Neural cell (in vitro differentiated cells): ENCODE measurements at regions not wholly inside any gene's neighbourhood (a gene's known extent, or its start where the extent isn't known, plus 50 kb on each side); places are given as distances from the start of the nearest gene placed in this dataset.

Source experiments
- CTCF ChIP-seq: fragments of 450-650 bp; IDR thresholded peaks from 2 replicates; pipeline ENCODE4 v1.5.1; 2014; ENCODE audit warnings: antibody characterized with exemption, mild to moderate bottlenecking, moderate library complexity; ENCODE audit not compliant: poor library complexity, severe bottlenecking
- EP300 ChIP-seq: fragments of 450-650 bp; conservative IDR thresholded peaks from 2 replicates; pipeline ENCODE4 v1.6.1; 2014; ENCODE audit warnings: antibody characterized with exemption, mild to moderate bottlenecking, moderate library complexity; ENCODE audit not compliant: poor library complexity, severe bottlenecking
- MXI1 ChIP-seq: fragments of 450-650 bp; conservative IDR thresholded peaks from 2 replicates; pipeline ENCODE4 v1.6.1; 2014; ENCODE audit warnings: antibody characterized with exemption, mild to moderate bottlenecking; ENCODE audit not compliant: poor library complexity, severe bottlenecking
- POLR2AphosphoS5 ChIP-seq: IDR thresholded peaks from 2 replicates; pipeline ENCODE4 v1.6.1; 2012
- RAD21 ChIP-seq: fragments of 450-650 bp; conservative IDR thresholded peaks from 2 replicates; pipeline ENCODE4 v1.6.1; 2014; ENCODE audit warnings: antibody characterized with exemption, mild to moderate bottlenecking, moderate library complexity
- TAF1 ChIP-seq: IDR thresholded peaks from 2 replicates; pipeline ENCODE4 v1.6.1; 2012; ENCODE audit warnings: low read depth
- TF ChIP-seq, protein P1 (sequence below): IDR thresholded peaks from 2 replicates; pipeline ENCODE4 v1.6.1; 2012; ENCODE audit warnings: borderline replicate concordance

GRCh38 chr13:44132710-44133109, 240.9 kb upstream of the SERP2 start:
- TF ChIP-seq RAD21 (no peak), POLR2AphosphoS5 (no peak), CTCF (no peak), MXI1 (no peak), EP300 (no peak), TAF1 (no peak)
- TF ChIP-seq, protein P1, sequence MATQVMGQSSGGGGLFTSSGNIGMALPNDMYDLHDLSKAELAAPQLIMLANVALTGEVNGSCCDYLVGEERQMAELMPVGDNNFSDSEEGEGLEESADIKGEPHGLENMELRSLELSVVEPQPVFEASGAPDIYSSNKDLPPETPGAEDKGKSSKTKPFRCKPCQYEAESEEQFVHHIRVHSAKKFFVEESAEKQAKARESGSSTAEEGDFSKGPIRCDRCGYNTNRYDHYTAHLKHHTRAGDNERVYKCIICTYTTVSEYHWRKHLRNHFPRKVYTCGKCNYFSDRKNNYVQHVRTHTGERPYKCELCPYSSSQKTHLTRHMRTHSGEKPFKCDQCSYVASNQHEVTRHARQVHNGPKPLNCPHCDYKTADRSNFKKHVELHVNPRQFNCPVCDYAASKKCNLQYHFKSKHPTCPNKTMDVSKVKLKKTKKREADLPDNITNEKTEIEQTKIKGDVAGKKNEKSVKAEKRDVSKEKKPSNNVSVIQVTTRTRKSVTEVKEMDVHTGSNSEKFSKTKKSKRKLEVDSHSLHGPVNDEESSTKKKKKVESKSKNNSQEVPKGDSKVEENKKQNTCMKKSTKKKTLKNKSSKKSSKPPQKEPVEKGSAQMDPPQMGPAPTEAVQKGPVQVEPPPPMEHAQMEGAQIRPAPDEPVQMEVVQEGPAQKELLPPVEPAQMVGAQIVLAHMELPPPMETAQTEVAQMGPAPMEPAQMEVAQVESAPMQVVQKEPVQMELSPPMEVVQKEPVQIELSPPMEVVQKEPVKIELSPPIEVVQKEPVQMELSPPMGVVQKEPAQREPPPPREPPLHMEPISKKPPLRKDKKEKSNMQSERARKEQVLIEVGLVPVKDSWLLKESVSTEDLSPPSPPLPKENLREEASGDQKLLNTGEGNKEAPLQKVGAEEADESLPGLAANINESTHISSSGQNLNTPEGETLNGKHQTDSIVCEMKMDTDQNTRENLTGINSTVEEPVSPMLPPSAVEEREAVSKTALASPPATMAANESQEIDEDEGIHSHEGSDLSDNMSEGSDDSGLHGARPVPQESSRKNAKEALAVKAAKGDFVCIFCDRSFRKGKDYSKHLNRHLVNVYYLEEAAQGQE = no peak
